Activated CD4-positive, alpha-beta T cell treated with anti-CD3 and anti-CD28 coated beads for 36 hours (primary cell): ENCODE measurements at regions not wholly inside any gene's neighbourhood (a gene's known extent, or its start where the extent isn't known, plus 50 kb on each side); places are given as distances from the start of the nearest gene placed in this dataset.

Experiments used
- ATAC-seq: fragments of 200-7000 bp; cut with Tn5 transposase; one replicate; pipeline ENCODE4 v1.10.0; 2021; ENCODE audit warnings: mild to moderate bottlenecking, moderate library complexity
- CTCF ChIA-PET: fragments of 350-600 bp; sonication (Branson Sonifier 250); formaldehyde crosslinking; loops from one replicate; lab custom pipeline; 2021; ENCODE audit warnings: antibody characterized with exemption; lab: Charles Lee
- POLR2A ChIA-PET: fragments of 350-600 bp; sonication (Branson Sonifier 250); formaldehyde crosslinking; loops from one replicate; lab custom pipeline; 2021; ENCODE audit warnings: antibody characterized with exemption, inconsistent platforms; lab: Charles Lee
- DNase-seq: peaks from one replicate; pipeline ENCODE4 v3.0.0-alpha.2; 2020
- H3K27ac Mint-ChIP-seq: one replicate; pipeline ENCODE4 v1.8.0; 2021; ENCODE audit warnings: mixed read lengths
- H3K27me3 Mint-ChIP-seq: one replicate; pipeline ENCODE4 v1.8.0; 2021; ENCODE audit warnings: mixed read lengths
- H3K36me3 Mint-ChIP-seq: one replicate; pipeline ENCODE4 v1.8.0; 2021; ENCODE audit warnings: low read depth, mixed read lengths
- H3K4me1 Mint-ChIP-seq: one replicate; pipeline ENCODE4 v1.8.0; 2021; ENCODE audit warnings: mixed read lengths
- H3K4me3 Mint-ChIP-seq: one replicate; pipeline ENCODE4 v1.8.0; 2021; ENCODE audit warnings: mild to moderate bottlenecking, moderate library complexity, mixed read lengths
- H3K9me3 Mint-ChIP-seq: one replicate; pipeline ENCODE4 v1.8.0; 2021; ENCODE audit warnings: low read depth, mixed read lengths
- intact Hi-C, 2 experiments: fragments of 100-400 bp; cut with DNase I in 1 of 2; cut with micrococcal nuclease in 1 of 2; formaldehyde crosslinking; loops; one replicate each; pipeline versions ENCODE4 v1.14.2 to v1.15.1; 2022 to 2024; cut with DNase I, micrococcal nuclease

DNA sequence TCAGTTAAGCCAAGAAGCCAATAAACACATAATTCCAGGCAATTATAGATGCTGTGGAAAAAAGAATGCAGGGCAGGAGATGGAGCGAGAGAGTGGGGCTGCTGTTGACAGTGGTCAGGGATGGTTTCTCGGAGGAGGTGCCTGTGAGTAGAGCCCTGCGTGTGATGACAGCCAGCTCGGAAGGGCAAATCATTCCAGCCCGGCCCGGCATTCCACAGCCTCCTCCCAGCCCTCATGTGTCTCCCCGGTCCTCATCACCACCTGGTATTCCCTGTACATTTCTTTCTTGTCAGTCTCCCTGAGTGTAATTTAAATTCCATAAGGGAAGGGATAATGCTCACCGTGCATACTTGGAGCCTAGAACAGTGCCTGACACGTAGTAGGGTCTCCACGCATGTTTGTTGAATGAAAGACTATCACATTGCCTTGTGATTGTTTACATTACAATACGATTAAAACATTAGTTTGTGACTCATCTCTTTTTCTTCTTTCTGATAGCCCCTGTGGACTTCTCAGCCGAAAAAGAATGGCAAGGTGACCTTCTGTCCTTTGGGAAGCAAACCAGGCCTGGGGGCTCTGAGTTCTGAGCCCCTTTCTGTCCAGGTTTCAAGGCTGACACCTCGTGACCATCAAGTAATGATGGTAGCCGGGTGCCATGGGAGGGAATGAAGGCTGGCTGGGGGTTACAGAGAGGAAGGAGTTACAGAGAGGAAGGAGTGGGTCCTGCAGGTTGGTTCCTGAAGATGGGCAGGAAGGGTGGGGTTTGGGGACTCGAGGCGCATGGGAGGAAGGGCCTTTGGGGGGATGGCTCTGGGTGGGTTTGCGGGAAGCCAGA, 379.5 kb upstream of the SULF2 start:
- DNase-seq, result no peak
- H3K27me3 Mint-ChIP-seq, result peaks cover 4% of the 10 kb centered on the region
- no peaks in the 10 kb centered on the region for H3K4me1 Mint-ChIP-seq
- intact Hi-C loops, result no loop called here
- no peak for ATAC-seq
- H3K27ac Mint-ChIP-seq, result no peak overlapping the region
- ChIA-PET POLR2A (no interaction called here), CTCF (no interaction called here)
- no peak overlapping the region for H3K4me3 Mint-ChIP-seq
- H3K36me3 Mint-ChIP-seq, result no peaks in the 10 kb centered on the region
- H3K9me3 Mint-ChIP-seq, result no peaks in the 10 kb centered on the region

DNA sequence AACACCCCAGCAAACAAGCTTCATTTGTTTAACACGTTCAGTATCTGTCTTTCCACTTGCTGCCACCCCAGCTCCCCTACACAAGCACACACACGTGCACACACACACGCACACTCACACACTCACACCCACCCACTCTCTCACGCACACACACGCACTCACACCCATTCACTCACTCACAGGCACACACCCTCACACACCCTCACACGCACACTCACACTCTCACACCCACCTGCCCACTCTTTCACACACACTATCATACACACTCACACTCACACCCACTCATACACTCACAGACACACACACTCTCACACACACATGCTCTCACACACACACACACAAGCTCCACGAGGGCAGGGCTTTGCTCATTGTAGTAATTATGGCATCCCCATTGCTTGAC, 378.8 kb upstream of the SULF2 start:
- no peaks in the 10 kb centered on the region for H3K4me1 Mint-ChIP-seq
- H3K36me3 Mint-ChIP-seq, result no peaks in the 10 kb centered on the region
- POLR2A ChIA-PET, result no interaction called here
- no peak overlapping the region for H3K27ac Mint-ChIP-seq
- H3K9me3 Mint-ChIP-seq, result no peaks in the 10 kb centered on the region
- H3K27me3 Mint-ChIP-seq, result peaks cover 10% of the 10 kb centered on the region
- CTCF ChIA-PET, result no interaction called here
- no peak overlapping the region for H3K4me3 Mint-ChIP-seq
- no peak for ATAC-seq
- no peak for DNase-seq
- intact Hi-C loops, result no loop called here

DNA sequence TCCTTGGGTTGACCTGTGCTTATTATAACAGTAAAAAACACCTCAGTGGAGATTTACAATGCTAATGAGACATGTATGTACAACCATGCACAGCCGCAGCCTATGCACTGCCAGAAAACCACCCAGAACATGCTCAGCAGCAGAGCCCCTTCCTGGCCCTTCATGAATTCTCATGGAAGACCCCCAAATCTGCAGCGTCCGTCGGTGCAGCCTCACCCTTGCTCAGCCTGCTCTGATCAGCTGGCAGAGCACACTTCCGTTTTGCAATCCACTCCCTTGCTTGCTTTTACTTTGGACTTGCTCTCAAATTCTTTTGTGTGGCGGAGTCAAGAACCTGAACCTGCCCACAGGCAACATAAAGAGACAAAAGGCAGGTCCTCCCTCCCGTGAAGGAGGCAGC, 378.2 kb upstream of the SULF2 start:
- H3K4me1 Mint-ChIP-seq, result no peaks in the 10 kb centered on the region
- no peak for DNase-seq
- peaks cover 10% of the 10 kb centered on the region for H3K27me3 Mint-ChIP-seq
- CTCF ChIA-PET, result no interaction called here
- no peak overlapping the region for H3K4me3 Mint-ChIP-seq
- H3K9me3 Mint-ChIP-seq, result no peaks in the 10 kb centered on the region
- no peaks in the 10 kb centered on the region for H3K36me3 Mint-ChIP-seq
- ATAC-seq, result no peak
- POLR2A ChIA-PET, result no interaction called here
- intact Hi-C loops, result no loop called here
- no peak overlapping the region for H3K27ac Mint-ChIP-seq

DNA sequence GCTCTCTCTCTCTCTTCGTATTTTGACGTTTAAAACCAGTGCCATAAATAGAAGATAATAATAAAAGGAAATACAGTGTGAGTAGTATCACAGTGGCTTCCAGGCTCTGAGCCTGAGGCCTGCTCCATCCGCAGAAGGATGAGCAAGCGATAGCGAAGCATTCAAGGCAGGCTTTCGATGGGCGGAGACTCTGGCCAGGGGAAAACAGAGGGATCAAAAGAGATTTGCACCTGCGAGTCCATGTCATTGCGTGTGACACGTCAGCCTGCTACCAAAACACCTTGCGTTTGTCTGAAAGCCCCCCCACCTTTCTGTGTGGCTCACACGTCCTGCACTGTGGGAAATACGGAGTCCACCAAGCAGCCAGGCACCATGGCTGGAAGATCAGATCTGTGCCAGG, 377.3 kb upstream of the SULF2 start:
- ChIA-PET POLR2A (no interaction called here), CTCF (no interaction called here)
- Mint-ChIP-seq H3K27me3 (peaks cover 11% of the 10 kb centered on the region), H3K4me3 (no peak overlapping the region), H3K4me1 (no peaks in the 10 kb centered on the region), H3K9me3 (no peaks in the 10 kb centered on the region), H3K27ac (no peak overlapping the region), H3K36me3 (no peaks in the 10 kb centered on the region)
- intact Hi-C loops, result no loop called here
- DNase-seq (no peak), ATAC-seq (no peak)

DNA sequence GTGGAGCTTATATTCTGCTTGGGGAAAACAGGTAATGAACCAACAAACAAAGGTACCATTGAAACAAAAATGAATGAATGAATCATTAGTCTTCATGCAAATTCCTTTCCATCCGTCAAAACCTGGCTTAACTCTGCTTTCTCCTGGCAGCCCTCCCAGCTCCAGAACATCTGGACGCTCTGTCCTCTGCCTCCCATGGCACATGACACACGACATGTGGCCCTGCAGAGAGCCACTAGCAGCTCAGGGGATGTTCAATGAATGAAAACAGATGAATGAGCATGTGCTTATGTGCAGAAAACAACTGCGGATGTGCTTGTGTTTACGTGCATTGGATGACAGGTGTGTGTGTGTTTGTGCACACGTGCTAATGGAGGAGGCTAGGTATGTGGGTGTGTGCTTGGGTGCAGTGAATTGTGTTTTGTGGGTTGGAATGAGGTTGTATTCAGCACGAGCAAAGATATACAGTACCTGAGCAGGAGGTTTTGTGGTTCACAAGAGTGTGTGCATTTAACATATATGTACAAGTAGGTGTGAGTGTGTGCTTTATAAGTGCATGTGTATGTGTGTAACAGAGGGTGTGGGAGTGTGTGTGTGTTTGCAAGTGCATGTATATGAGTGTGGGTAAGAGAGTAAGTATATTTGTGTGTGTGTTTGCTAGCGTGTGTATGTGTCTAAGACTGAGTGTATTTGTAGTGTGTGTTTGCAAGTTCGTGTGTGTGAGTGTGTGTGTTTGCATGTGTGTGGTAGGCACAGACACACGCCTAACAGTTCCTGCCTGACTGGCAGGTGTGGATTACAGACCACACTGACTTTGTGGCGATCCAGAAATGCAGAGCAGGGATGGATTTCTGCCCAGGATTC, 374.1 kb upstream of the SULF2 start:
- DNase-seq (no peak), ATAC-seq (no peak)
- Mint-ChIP-seq H3K4me1 (no peaks in the 10 kb centered on the region), H3K27ac (no peak overlapping the region), H3K36me3 (no peaks in the 10 kb centered on the region), H3K9me3 (no peaks in the 10 kb centered on the region), H3K4me3 (no peak overlapping the region), H3K27me3 (peaks cover 16% of the 10 kb centered on the region)
- ChIA-PET POLR2A (no interaction called here), CTCF (no interaction called here)
- intact Hi-C loops, result no loop called here

DNA sequence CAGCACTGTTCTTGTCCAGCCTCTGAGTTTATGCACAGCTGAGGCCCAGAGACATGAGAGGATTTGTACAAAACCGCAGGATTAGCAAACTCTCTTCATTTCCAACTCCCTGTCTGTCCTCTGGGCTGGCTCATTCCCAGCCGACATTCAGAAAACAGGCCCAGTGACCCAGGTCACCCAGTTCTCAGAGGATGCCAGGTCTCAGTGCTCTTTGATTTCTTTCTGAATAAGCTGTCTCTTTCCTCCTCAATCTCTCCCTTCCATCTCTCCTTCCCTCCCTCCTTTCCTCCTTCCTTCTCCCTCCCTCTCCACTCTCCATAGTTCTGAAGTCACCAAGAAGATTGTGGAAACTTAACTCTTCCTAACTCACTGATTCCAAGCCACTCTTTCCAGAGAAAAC, 372.7 kb upstream of the SULF2 start:
- no peak for DNase-seq
- POLR2A ChIA-PET, result no interaction called here
- CTCF ChIA-PET, result no interaction called here
- no peak overlapping the region for H3K4me3 Mint-ChIP-seq
- no peak for ATAC-seq
- H3K9me3 Mint-ChIP-seq, result no peaks in the 10 kb centered on the region
- peaks cover 12% of the 10 kb centered on the region for H3K27me3 Mint-ChIP-seq
- intact Hi-C loops, result no loop called here
- no peak overlapping the region for H3K27ac Mint-ChIP-seq
- H3K4me1 Mint-ChIP-seq, result no peaks in the 10 kb centered on the region
- no peaks in the 10 kb centered on the region for H3K36me3 Mint-ChIP-seq

DNA sequence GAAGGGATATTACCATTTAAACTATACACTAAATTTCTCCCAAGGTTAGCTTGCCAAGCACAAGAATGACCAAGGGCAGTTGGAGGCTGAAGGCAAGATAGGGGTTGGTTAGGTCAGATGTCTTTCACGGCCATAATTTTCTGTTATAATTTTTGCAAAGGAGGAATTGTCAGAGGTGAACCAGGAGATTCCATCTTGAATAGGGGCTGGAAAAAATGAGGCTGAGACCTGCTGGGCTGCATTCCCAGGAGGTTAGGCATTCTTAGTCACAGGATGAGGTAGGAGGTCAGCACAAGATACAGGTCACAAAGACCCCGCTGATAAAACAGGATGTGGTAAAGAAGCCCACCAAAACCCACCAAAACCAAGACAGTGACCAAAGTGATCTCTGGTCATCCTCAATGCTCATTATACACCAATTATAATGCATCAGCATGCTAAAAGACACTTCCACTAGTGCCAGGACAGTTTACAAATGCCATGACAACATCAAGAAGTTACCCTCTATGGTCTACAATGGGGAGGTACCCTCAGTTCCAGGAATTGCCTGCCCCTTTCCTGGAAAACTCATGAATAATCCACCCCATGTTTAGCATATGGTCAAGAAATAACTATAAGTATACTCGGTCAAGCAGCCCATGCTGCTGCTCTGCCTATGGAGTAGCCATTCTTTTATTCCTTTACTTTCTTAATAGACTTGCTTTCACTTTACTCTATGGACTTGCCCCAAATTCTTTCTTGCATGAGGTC, 371.8 kb upstream of the SULF2 start:
- Mint-ChIP-seq H3K9me3 (no peaks in the 10 kb centered on the region), H3K27me3 (peaks cover 12% of the 10 kb centered on the region), H3K4me1 (no peaks in the 10 kb centered on the region), H3K36me3 (no peaks in the 10 kb centered on the region), H3K27ac (no peak overlapping the region), H3K4me3 (no peak overlapping the region)
- ATAC-seq (no peak), DNase-seq (no peak)
- ChIA-PET POLR2A (no interaction called here), CTCF (no interaction called here)
- intact Hi-C loops, result no loop called here

DNA sequence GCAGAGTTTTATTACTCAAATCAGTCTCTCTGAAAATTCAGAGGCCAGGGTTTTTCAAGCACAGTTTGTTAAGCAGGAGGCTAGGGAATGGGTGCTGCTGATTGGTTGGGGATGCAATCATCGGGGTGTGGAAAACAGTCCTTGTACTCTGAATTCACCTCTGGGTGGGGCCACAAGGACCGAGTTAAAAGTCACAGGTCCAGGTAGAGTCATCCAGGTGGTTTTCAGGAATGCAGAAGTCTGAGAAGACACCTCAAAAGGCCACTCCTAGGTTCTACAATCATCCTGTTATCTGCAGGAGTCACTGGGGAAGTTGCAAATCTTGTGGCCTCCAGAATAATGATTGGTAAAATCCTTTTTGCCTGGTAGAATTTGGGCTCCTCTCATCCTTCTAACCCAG, 371.2 kb upstream of the SULF2 start:
- ATAC-seq, result no peak
- no peak overlapping the region for H3K4me3 Mint-ChIP-seq
- ChIA-PET CTCF (no interaction called here), POLR2A (no interaction called here)
- intact Hi-C loops, result no loop called here
- no peaks in the 10 kb centered on the region for H3K36me3 Mint-ChIP-seq
- no peak overlapping the region for H3K27ac Mint-ChIP-seq
- no peaks in the 10 kb centered on the region for H3K4me1 Mint-ChIP-seq
- no peak for DNase-seq
- peaks cover 12% of the 10 kb centered on the region for H3K27me3 Mint-ChIP-seq
- H3K9me3 Mint-ChIP-seq, result no peaks in the 10 kb centered on the region

DNA sequence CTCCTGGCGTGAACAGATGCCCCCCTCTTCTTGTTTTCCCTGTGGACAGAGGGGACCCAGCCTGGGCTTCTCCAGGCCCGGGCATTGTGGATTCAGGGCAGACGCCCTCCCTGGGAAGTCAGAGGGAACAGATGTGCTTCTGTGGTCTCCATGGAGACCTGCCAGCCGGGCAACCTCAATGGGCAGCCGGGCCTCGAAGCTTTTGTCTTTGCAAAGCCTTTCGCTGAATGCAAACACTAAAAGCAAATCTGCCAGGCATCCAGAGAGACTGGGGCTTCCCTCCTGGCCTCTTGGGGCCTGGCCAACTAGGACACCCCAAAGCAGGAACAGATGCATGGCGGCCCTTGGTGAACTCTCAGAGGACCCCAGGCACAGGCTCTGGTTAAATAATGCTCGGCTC, 370.0 kb upstream of the SULF2 start:
- Mint-ChIP-seq H3K4me3 (no peak overlapping the region), H3K36me3 (no peaks in the 10 kb centered on the region), H3K27me3 (peaks cover 12% of the 10 kb centered on the region), H3K9me3 (no peaks in the 10 kb centered on the region), H3K4me1 (no peaks in the 10 kb centered on the region), H3K27ac (no peak overlapping the region)
- ATAC-seq, result no peak
- intact Hi-C loops, result no loop called here
- no peak for DNase-seq
- CTCF ChIA-PET, result no interaction called here
- POLR2A ChIA-PET, result no interaction called here

DNA sequence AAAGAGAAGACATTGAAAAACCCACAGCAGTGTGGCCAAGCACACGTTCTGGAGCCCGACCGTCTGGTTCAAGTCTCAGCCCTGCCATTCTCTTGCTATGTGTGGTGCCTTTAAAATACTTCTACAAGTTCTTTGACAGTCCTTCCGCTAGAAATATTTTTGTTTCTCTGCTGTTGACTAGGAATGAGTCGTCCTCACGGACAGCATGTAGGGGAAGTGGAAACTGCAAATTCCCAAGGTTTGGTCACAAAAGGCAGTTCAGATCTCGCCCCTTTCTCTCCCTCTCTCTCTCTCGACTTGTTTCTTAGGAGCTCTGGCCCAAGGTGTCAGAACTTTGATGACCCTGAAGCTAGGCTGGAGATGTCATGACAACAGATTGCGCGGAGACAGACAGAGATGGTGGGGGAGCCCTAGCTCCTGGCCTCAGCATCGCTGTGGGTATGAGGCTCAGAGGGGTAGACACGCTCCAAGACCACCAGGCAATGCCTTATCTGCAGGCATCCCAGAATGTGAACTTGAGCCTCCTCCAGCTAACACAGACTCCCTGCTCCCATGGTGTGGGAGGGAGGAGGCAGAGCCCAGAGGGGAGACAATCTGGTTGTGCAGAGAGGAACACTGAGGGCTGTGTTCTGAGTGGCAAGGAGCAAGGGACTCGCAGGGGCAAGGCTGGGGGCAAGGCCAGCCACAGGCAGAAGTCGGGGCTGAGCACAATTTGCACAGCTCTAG, 368.9 kb upstream of the SULF2 start:
- peaks cover 6% of the 10 kb centered on the region for H3K27me3 Mint-ChIP-seq
- H3K27ac Mint-ChIP-seq, result no peak overlapping the region
- H3K36me3 Mint-ChIP-seq, result no peaks in the 10 kb centered on the region
- no peaks in the 10 kb centered on the region for H3K4me1 Mint-ChIP-seq
- ATAC-seq (no peak), DNase-seq (no peak)
- no peak overlapping the region for H3K4me3 Mint-ChIP-seq
- ChIA-PET CTCF (interaction anchor here (0.5 kb wide), 1 partner anchor 22 kb away, joined by 4 read pairs; no protein-coding TSS in a partner anchor), POLR2A (no interaction called here)
- intact Hi-C loops, result no loop called here
- no peaks in the 10 kb centered on the region for H3K9me3 Mint-ChIP-seq

DNA sequence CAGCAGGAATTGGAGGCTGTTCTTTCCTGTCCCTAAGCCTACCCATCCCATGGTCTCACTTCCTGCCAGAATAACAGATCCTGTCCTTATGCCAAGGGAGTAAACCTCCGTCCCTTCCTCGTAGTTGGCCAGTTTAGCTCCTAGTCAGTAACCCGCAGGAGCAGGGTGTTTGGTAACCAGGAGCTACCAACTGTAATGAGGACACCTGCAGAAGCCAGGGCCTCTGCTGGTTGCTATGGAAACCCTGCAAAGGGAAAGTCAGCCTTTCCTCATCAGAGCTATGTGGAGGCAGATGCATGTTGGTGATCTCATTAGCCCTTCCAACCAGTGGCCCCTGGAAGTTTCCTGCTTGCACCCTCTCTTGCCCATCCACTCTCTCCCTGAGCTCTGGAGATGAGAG, 368.2 kb upstream of the SULF2 start:
- Mint-ChIP-seq H3K36me3 (no peaks in the 10 kb centered on the region), H3K27me3 (peaks cover 6% of the 10 kb centered on the region), H3K4me1 (no peaks in the 10 kb centered on the region), H3K27ac (no peak overlapping the region), H3K9me3 (no peaks in the 10 kb centered on the region), H3K4me3 (no peak overlapping the region)
- intact Hi-C loops, result no loop called here
- DNase-seq (no peak), ATAC-seq (no peak)
- CTCF ChIA-PET, result interaction anchor here (0.5 kb wide), 1 partner anchor 21 kb away, joined by 4 read pairs; no protein-coding TSS in a partner anchor
- POLR2A ChIA-PET, result no interaction called here
